ENCODE measurements at regions not wholly inside any gene's neighbourhood (a gene's known extent, or its start where the extent isn't known, plus 50 kb on each side); places are given as distances from the start of the nearest gene placed in this dataset.
"Not testable (repeated sequence)": the region's sequence is repeated elsewhere in the genome, so short reads cannot be mapped to it uniquely, and the experiment has no call there.

DNA sequence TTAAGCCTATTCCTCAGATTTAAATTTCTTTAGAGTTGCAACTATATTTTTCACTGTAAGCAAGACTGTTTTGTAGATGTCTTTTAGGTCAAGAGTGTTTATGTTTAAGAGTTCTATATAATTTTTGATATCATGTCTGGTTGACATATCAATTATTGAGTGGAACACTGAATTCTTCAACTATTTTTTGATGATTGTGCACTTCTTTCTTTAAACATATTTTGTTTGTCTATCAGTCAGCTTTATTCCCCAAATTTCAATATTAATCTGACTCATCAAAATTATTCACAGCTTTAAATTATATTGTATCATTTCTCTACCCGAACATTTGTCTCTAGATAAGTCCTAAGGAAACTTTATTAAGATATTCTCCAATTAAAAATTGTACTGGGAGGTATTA lies 933.6 kb upstream of the ROBO1 start:
- no peak for DNase-seq

DNA sequence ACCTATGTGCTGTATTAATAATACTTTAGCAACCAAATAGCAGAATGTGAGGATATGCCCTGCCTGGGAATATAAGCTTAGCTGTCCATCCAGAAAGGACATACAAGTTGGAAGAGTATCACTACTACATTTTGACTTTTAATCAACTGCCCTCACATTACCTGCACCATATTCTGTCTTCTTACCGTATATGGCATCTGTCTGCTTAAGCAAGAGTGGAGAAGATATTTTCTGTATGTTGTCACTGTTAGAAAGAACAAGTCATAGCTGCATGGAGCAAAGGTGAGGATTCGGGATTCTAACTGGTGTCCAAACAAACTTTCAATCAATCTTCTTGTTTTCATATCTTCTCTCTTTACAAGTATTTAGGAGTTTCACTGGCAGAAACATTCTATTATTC lies 929.5 kb upstream of the ROBO1 start:
- DNase-seq: no peak

DNA sequence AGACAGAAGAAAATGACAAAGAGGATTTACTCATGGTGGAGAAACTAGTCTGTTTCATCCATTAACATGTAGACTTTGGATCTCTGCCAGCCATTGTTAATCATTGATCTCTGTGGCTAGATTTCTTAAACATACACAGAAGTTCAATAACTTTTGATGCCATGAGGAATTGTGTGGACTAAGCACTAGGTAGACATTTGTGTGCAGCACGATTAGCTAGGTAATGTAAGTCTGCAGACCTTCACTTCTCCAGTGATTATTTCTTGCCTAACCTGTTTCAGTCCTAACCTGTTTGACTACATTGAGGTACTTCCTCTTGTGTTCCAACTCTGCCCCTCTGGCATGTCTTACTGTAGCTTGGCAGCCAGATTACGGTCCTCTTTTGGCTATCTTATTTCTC lies 928.5 kb upstream of the ROBO1 start:
- DNase-seq: no peak

DNA sequence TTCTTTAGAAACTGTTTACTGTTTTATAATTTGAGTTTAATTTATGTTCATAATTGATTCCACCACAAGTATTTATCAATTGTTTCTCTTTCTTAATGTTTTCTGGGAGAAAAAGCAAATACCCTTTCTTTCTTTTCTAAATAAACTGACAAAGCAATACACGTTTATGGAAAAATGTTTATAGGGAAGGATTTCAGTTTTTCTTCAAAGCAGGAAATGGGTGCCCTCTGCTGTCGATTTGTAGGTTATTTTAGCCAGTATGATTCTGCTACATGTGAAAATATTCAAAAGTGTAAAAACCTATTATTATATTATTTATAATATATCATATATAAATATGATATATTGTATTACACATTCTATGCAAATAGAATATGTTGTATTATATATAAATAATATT lies 921.0 kb upstream of the ROBO1 start:
- no peak for DNase-seq

DNA sequence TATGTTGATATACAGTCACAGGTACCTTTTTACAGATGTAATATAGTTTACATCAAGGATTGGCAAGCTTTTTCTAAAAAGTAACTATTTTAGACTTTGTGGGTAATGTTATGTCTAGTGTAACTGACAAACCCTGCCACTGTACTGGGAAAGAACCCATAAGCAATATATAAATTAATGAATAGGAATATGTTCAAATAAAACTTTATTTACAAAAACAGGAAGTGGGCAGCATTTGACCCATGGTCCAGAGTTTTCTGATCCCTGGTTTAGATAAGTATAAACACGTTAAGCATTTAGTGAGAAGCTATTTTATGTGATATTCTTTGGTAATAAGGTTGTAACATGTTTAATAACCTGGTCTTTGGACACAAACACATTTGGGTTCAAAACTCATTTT lies 915.2 kb upstream of the ROBO1 start:
- no peak for DNase-seq

DNA sequence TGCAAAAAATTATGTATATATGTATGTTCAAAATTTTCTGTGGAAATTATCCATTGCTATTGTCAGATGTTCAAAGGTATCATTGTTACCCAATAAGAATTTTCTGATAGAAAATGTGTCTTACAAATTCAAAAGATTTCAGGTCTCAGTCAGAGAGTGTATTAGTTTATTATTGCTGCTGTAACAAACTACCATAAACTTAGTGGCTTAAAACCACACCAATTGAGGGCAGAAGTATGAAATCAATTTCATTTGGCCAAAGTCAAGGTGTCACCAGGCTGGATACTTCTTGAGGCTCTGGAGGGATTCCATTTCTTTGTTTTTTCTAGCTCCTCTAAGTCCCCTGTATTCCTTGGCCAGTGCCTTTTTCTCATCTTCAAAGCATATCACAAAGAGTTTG lies 914.4 kb upstream of the ROBO1 start:
- DNase-seq: no peak

DNA sequence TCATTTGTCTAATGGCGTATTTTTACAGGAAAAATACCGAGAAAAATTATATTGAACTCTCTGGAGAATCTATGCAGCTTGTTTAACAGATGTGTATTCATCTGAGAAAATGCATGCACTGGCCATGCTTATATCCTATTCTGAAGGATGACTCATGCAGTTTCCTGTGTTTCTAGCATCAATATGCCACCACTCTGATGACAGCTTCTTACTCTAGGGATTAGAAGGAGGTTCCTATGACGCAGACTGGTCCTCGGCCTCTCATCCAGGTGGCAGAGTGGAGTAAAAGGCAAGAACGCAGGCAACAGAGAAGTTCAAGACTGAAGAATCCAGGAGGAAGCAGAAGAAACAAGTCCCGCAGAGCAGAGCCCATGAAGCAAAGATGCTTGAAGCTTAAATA lies 910.0 kb upstream of the ROBO1 start:
- DNase-seq: no peak

DNA sequence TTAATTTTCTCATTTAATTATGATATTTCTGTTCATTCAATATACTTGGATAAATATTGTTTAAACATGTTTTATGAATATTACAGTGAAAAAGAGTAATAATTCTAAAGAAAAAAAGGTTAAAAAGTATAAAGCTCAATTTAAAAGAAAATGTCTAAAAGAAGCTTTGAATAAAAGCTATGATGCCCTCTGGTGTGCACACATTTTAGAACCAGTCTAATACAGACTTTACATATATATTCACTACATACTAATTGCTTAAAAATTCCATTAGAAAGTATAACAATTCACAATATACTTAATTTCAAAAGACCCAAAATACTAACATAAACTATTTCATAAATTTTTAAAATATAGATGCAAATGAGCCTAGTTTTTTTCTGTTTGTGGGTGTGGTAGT lies 909.1 kb upstream of the ROBO1 start:
- no peak for DNase-seq

DNA sequence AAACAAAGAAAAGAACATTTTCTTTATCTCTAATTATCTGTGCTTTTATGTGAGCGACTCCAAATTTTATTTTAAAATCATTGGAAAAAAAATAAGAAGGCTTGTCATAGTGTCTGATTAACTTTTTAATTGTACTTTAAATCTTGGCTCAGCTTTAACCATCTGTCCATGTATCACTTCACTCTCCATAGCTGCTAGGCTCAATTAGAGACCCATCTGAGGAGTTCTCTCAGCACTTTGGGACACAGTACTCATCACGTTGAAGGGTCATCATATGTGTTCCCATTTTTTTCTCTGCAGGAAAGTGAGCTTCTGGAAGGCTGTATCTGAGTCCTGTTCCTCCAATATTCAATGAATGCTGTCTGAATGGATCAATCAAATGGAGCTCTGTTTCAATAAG lies 908.5 kb upstream of the ROBO1 start:
- no peak for DNase-seq

DNA sequence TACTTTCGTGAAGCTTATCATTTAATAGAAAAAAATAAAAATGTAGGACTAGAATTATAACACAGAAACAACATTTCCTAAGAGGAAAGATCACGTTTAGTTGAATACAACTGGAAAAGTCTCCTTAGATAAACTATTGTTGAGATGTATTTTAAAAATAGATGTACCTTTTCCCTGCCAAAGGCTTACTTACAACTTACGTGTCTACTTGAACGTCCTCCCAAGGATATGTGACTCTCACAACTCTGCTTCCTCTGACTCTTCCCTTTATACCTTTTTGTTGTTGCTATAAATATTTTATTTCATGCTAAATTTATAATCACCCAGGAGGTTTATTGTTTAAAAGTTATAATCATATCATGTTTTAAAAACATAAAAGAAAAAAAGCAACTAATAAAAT lies 908.0 kb upstream of the ROBO1 start:
- DNase-seq: no peak

DNA sequence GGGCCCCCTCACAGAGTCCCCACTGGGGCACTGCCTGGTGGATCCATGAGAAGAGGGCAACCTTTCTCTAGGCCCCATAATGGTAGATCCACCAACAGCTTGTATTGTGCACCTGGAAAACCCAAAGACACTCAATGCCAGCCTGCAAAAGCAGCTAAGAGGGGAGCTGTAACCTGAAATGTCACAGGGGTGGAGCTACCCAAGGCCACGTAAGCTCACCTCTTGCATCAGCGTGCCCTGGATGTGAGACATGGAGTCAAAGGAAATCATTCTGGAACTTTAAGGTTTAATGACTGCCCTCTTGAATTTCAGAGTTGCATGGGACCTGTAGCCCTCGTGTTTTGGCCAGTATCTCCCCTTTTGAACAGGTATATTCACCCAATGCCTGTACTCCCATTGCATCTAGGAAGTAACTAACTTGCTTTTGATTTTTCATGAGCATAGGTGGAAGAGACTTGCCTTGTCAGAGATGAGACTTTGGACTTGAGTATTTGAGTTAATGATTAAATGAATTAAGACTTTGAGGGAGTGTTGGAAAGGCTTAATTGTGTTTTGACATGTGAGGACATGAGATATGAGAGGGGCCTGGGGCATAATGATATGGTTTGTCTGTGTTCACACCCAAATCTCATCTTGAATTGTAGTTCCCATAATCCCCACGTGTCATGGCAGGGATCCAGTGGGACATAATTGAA lies 900.9 kb upstream of the ROBO1 start:
- no peak for DNase-seq

DNA sequence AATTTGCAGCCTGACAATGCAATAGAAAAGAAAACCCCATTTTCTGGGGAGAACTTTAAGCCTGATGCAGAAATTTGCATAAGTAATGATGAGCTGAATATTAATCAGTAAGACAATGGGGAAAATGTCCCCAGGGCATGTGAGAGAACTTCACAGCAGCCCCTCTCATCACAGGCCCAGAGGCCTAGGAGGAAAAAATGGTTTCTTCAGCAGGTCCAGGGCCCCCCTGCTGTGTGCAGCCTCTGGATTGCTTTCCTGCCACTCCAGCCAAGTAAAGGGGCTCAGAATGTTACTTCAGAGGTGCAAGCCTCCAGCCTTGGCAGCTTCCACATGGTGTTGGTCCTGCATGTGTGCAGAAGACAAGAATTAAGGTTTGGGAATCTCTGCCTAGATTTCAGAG lies 900.3 kb upstream of the ROBO1 start:
- DNase-seq: no peak

DNA sequence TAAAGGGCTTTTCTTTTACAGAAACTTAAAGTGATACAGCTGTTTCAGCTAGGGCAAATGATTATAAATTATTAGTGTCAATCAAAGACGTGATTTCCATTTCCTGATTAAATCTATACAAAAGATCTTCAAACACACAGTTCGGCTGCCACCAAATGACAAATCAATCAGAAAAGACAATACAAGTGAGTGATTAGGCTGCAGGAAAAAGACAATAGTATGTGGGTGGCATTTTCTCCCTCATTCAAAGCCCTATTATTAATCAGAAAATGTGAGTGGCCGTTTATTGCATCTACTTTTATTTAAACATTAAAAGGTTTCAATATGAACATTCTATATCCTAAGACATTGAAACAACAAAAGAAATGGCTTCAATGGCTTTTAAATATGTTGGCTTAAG lies 895.6 kb upstream of the ROBO1 start:
- no peak for DNase-seq

DNA sequence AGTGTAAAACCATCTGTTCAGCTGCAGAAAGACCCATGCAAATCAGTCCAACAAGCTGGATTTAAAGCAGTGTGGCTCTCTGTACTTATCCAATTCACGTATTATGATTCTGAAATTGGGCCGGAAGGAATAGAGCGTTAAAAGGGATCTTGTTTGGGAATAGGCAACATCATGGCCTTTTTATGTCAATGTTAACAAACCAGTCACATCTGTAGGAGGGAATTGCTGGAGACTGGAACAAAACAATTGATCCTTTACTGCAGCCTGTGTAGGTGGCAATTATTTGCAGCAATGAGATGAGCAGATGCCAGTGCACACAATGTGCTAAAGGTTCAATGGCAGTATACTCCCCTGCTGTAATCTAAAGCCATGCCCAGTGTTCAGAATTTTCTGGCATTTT lies 887.4 kb upstream of the ROBO1 start:
- no peak for DNase-seq

DNA sequence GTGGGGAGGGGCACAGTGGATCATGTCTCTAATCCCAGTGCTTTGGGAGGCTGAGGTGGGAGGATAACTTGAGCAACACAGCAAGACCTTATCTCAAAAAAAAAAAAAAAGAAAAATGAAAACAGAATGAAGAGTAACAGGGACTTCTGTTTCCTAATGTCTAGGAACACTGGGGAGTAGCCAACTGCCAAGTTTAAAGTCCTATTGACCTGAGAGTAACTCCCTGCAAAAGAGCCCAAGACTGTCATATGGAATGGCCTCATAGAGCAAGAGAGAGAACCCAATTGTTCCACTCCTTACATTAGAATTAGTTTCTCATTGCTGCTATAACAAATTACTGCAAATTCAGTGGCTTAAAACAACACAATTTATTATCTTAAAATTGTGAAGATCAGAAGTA lies 881.4 kb upstream of the ROBO1 start:
- no peak for DNase-seq

DNA sequence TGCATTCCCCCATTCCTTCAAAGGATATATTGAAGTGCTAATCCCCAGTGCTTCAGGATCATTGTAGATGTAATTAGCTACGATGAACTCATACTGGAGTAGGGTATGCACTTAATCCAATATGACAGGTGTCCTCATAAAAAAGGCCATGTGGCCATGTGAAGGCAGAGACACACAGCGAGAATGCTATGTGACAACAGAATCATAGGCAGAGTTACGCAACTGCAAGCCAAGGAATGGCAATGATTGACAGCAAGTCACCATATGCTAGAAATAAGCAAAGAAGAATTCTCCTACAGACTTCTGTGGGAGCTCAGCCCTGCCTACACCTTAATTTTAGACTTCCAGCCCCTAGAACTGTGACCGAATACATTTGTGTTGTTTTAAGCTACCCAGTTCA lies 875.6 kb upstream of the ROBO1 start:
- DNase-seq: no peak

DNA sequence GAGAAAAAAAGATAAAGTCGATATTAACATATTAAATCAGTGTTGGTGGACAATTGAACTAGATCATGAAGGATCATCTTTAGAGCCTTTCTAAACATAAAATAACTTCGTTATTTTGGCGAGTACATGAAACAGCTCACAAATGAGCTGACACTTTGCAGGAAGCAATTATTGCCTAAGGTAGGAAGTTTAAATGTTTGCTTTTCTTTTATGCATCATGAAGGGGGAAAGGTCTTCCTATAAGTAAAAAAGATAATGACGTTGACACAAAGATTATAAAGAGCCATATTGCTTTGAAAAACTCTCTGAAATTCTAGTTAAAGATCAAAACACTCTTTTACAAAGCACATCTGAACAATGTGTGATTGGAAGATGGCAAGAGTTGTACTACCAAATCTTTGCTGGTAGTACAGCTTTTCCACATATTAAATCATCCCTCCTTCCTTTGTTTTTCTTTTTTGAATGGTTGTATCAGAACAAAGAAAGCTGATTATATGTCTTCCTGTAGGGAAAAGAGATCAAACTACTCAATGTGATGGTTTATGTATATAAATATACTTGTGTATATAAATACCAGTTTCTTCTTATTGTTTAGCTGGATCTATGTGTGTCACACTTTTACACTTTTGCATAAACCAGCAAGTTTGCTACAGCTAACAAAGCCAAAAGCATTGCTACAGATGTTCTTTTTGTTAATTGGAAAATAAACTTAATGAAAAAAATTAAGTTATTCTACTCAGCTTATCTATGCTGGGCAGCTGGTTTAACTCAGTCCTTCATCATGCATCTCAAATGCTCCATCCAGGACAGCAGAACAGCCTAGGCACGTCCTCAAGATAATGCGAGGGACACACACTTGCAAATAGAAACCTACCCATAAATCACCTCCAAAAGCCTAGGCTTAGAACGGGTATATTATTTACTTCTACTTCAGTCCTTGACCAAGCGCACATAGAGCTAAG lies 850.8 kb upstream of the ROBO1 start:
- DNase-seq: no peak

DNA sequence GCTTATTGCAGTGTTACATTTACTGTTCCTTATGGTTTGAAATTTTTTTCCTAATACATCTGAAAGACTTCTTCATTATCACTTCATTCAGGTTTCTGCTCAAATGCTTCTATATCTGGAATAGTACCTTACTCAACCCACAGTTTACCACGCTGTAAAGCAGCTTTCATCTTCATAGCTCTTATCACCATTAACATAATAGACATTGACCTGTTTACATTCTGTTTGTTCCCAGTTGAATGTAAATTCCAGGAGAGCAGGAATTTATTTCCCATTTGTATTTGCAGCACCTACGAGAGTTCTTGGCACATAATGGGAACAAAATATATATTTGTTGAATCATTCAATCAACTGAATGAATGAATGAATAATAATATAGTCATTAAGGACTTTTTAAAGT lies 844.6 kb upstream of the ROBO1 start:
- no peak for DNase-seq

DNA sequence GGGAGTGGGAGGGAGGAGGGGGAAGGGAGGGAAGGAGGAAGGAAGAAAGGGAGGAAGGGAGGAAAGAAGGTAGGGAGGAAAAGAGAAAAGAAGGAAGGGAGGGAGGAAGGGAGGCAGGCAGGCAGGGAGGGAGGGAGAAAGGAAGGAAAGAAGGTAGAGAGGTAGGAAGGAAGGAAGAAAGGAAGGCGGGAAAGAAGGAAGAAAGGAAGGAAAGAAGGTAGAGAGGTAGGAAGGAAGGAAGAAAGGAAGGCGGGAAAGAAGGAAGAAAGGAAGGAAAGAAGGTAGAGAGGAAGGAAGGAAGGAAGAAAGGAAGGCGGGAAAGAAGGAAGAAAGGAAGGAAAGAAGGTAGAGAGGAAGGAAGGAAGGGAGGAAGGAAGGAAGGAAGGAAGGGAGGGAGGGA lies 840.3 kb upstream of the ROBO1 start:
- DNase-seq: not testable (repeated sequence)

DNA sequence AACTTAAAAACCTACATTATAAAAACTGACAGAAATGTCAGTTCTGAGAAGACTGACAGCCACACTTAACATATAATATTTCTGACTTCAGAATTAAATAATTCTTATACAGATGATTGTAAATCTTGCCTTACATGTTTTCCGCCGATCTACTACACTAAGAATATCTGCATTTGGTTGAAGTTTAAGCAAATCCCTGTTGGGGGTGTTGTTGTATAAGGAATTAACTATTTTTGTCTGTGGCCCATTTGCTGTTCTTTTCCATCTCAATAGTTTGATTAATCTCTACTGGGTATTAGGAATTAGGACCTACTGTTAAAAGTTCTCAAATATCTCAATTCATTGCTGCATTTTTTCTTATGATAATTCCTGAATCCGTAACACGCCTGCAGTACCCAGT lies 838.3 kb upstream of the ROBO1 start:
- no peak for DNase-seq

DNA sequence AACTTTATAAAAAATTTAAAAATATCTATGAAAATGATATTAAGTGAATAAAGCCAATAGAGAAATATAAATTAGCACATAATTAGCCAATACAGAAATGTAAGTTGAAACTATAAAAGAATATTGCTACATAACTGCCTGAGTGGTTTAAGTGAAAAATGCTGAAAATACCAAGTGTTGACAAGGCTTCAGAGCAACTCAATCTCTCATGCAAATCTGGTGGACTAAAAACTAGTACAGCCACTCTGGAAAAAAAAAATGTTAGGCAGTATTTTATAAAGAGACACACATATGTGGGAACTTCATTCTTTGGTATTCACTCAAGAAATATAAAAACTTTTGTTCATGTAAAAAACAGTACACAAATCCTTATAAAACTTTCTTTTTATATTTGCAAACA lies 833.7 kb upstream of the ROBO1 start:
- DNase-seq: no peak

DNA sequence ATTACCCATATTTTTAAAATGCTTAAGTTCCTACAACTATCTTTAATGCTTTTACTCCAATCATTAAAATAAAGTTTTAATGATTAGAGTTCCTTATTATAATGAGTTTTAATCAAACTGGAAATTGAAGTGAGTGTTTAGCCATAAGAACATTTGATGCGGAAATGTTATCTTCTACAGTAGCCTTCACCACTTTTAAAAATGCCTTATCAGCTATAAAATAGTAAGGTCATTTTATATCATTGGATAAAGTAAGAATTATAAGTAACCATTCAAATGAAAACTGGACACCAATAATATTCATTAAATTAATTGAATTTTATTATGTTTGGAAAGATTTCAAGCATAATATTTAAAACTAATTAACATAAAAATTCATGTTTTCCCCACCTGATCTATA lies 825.0 kb upstream of the ROBO1 start:
- no peak for DNase-seq

DNA sequence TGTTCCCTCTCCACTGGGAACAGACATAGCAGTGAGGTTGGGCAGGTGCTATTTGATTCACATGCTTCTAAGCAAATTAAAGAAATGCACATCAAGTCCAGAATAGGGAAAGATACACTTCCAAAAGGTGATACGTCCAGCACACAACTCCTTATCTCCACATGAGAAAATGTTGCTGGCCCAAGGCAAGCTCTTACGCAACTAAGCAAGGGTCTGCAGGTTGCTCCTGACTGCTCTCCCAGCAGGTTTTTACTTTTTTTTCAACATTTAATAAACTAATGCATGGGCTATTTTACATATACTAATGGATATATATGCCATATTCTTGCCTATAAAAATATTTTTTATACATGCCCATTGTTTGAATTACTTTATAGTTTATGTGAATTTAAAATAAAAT lies 818.5 kb upstream of the ROBO1 start:
- no peak for DNase-seq

DNA sequence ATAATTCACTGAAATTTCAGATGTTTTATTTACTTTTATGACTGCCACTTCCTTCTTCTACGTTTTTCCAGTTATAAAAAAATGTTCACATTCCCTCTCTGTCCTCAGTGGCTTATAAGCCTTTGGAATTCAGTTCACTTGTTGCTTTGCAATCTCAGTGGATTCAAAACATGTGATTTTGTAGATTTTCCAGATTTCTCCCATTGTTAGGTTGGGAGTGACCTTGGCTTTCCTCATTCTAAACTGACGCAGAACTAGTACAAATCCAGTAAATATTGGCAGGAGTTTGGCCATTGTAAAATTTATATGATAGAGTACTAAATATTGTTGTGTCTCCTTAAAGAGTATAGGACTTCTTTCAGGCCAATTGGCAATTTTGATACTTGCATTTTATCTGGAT lies 812.3 kb upstream of the ROBO1 start:
- DNase-seq: no peak

DNA sequence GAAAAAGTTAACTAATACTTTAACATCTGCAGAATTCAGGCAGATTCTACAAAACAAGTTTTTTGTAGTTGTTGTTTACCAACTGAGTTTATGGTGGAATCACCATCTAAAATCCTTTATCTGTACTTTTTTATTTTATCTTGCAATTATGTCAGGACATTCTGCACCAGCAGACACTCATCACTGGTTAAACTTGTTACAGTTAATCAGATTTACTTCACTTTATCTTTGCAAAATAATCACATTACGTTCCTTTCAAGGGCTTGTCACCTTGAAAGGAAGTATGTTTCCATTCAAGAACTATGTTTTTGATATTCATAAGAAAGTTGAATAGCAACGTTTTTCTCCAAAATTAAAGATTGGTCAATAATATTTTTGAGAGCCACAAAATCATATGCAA lies 796.6 kb upstream of the ROBO1 start:
- no peak for DNase-seq

Data from NCI-H446 treated with DMSO at 0.1 percent for 48 hours (cell line).